Duodenal mucosa (tissue), 2 donors: ENCODE measurements at regions not wholly inside any gene's neighbourhood (a gene's known extent, or its start where the extent isn't known, plus 50 kb on each side); places are given as distances from the start of the nearest gene placed in this dataset.

ENCODE experiments used
- H3K27ac ChIP-seq: one replicate; pipeline ENCODE4 v1.7.0; 2013; ENCODE audit warnings: low read depth, low read length
- H3K27me3 ChIP-seq, 2 donors: one replicate each; pipeline ENCODE4 v1.7.0; 2013; ENCODE audit warnings: low read length in 2 of 2, control low read depth in 1 of 2; ENCODE audit not compliant: insufficient read depth in 2 of 2, control insufficient read depth in 1 of 2
- H3K36me3 ChIP-seq, 2 donors: one replicate each; pipeline ENCODE4 v1.7.0; 2013; ENCODE audit warnings: low read length in 2 of 2, control low read depth in 1 of 2; ENCODE audit not compliant: insufficient read depth in 2 of 2, control insufficient read depth in 1 of 2
- H3K4me1 ChIP-seq, 2 donors: one replicate each; pipeline ENCODE4 v1.7.0; 2013; ENCODE audit warnings: low read length in 2 of 2, control low read depth in 1 of 2; ENCODE audit not compliant: insufficient read depth in 2 of 2, control insufficient read depth in 1 of 2
- H3K4me3 ChIP-seq, 2 donors: one replicate each; pipeline ENCODE4 v1.7.0; 2013; ENCODE audit warnings: low read length in 2 of 2, low read depth in 1 of 2
- H3K9ac ChIP-seq, 2 donors: one replicate each; pipeline ENCODE4 v1.7.0; 2013; ENCODE audit warnings: low read length in 2 of 2, low read depth in 1 of 2
- H3K9me3 ChIP-seq, 2 donors: one replicate each; pipeline ENCODE4 v1.7.0; 2013; ENCODE audit warnings: low read length in 2 of 2, control low read depth in 1 of 2; ENCODE audit not compliant: control insufficient read depth in 1 of 2

GRCh38 chr13:81771951-81772350 is 1431.0 kb upstream of the SPRY2 start:
- Histone ChIP-seq H3K27ac (no peak overlapping the region), H3K4me1 (peaks cover 5 to 21% of the 10 kb centered on the region in 2 donors), H3K9me3 (no peaks in the 10 kb centered on the region), H3K4me3 (no peak overlapping the region), H3K9ac (no peak overlapping the region), H3K36me3 (no peaks in the 10 kb centered on the region), H3K27me3 (no peaks in the 10 kb centered on the region)

GRCh38 chr13:81770868-81771505 is 1430.1 kb upstream of the SPRY2 start:
- no peak overlapping the region for H3K27ac ChIP-seq
- H3K9me3 ChIP-seq, result no peaks in the 10 kb centered on the region
- no peaks in the 10 kb centered on the region for H3K36me3 ChIP-seq
- H3K4me3 ChIP-seq, result no peak overlapping the region
- no peak overlapping the region for H3K9ac ChIP-seq
- peaks cover 5 to 21% of the 10 kb centered on the region in 2 donors for H3K4me1 ChIP-seq
- H3K27me3 ChIP-seq, result no peaks in the 10 kb centered on the region

DNA sequence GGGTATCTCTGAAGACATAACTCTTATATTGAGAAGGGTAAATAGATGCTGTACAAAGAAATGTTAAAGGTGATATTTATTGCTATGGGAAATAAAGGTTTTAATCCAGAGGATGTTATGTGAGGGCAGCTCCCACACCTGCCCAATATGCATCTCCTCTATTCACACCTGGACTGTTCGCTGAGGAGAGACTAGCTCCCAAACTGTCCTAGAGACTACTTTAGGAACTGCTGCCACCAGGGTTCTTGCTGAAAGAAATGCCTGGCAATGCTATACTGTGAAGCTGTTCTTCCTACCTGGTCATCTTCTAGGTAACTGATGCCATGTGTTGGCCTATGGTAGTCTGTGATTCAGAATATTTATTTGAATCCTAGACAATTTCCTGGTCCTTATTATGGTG is 1421.5 kb upstream of the SPRY2 start:
- peaks cover 5 to 8% of the 10 kb centered on the region in 2 donors for H3K9me3 ChIP-seq
- no peaks in the 10 kb centered on the region for H3K4me1 ChIP-seq
- no peak overlapping the region for H3K9ac ChIP-seq
- H3K36me3 ChIP-seq, result no peaks in the 10 kb centered on the region
- H3K27ac ChIP-seq, result no peak overlapping the region
- no peaks in the 10 kb centered on the region for H3K27me3 ChIP-seq
- no peak overlapping the region for H3K4me3 ChIP-seq

- Histone ChIP-seq H3K9ac (no peak overlapping the region), H3K36me3 (no peaks in the 10 kb centered on the region), H3K4me1 (peaks cover 0 to 3% of the 10 kb centered on the region in 2 donors), H3K27ac (no peak overlapping the region), H3K9me3 (peaks cover 5 to 8% of the 10 kb centered on the region in 2 donors), H3K27me3 (no peaks in the 10 kb centered on the region), H3K4me3 (no peak overlapping the region)
Measured at GRCh38 chr13:81760316-81760715, 1419.4 kb upstream of the SPRY2 start.

DNA sequence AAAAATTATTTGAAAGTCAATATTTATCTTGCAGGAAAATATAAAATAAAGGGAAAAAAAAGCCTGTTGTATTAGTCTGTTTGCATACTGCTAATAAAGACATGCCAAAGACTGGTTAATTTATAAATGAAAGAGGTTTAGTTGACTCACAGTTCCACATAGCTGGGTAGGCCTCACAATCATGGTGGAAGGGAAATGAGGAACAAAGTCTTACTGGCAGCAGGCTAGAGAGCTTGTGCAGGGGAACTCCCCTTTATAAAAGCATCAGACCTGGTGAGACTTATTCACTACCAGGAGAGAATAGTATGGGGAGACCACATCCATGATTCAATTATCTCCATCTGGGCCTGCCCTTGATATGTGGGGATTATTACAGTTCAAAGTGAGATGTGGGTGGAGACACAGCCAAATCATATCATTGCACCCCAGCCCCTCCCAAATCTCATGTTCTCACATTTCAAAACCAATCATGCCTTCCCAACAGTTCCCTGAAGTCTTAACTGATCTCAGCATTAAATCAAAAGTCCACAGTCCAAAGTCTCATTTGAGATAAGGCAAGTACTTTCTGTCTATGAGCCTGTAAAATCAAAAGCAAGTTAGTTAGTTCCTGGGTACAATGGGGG is 1416.5 kb upstream of the SPRY2 start:
- Histone ChIP-seq H3K9me3 (peaks cover 5 to 8% of the 10 kb centered on the region in 2 donors), H3K27ac (no peak overlapping the region), H3K4me3 (no peak overlapping the region), H3K9ac (no peak overlapping the region), H3K4me1 (peaks cover 0 to 3% of the 10 kb centered on the region in 2 donors), H3K27me3 (no peaks in the 10 kb centered on the region), H3K36me3 (no peaks in the 10 kb centered on the region)

DNA sequence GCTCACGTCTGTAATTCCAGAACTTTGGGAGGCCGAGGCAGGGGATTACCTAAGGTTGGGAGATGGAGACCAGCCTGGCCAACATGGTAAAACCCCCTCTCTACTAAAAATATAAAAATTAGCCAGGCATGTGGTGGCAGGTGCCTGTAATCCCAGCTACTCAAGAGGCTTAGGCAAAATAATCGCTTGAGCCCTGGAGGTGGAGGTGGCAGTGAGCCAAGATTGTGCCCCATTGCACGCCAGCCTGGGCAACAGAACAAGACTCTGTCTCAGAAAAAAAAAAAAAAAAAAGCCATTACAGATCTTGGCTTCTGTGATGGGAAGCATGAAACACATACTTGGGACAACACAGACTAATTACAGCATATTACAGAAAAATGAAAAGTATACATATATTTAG is 1404.5 kb upstream of the SPRY2 start:
- Histone ChIP-seq H3K9ac (no peak overlapping the region), H3K36me3 (no peaks in the 10 kb centered on the region), H3K9me3 (no peaks in the 10 kb centered on the region), H3K27me3 (no peaks in the 10 kb centered on the region), H3K4me3 (no peak overlapping the region), H3K4me1 (no peaks in the 10 kb centered on the region), H3K27ac (no peak overlapping the region)

- Histone ChIP-seq H3K27ac (no peak overlapping the region), H3K4me1 (no peaks in the 10 kb centered on the region), H3K9me3 (peaks cover 0 to 4% of the 10 kb centered on the region in 2 donors), H3K9ac (no peak overlapping the region), H3K4me3 (no peak overlapping the region), H3K36me3 (no peaks in the 10 kb centered on the region), H3K27me3 (no peaks in the 10 kb centered on the region)
Measured at GRCh38 chr13:81738364-81738763, 1397.4 kb upstream of the SPRY2 start.

GRCh38 chr13:81726037-81726726 is 1385.3 kb upstream of the SPRY2 start:
- no peaks in the 10 kb centered on the region for H3K27me3 ChIP-seq
- H3K27ac ChIP-seq, result no peak overlapping the region
- no peaks in the 10 kb centered on the region for H3K4me1 ChIP-seq
- H3K4me3 ChIP-seq, result no peak overlapping the region
- H3K9ac ChIP-seq, result no peak overlapping the region
- H3K36me3 ChIP-seq, result no peaks in the 10 kb centered on the region
- H3K9me3 ChIP-seq, result no peaks in the 10 kb centered on the region

- no peaks in the 10 kb centered on the region for H3K4me1 ChIP-seq
- H3K4me3 ChIP-seq, result no peak overlapping the region
- no peak overlapping the region for H3K9ac ChIP-seq
- H3K36me3 ChIP-seq, result no peaks in the 10 kb centered on the region
- no peak overlapping the region for H3K27ac ChIP-seq
- H3K9me3 ChIP-seq, result no peaks in the 10 kb centered on the region
- H3K27me3 ChIP-seq, result no peaks in the 10 kb centered on the region
Measured at GRCh38 chr13:81722456-81722855, 1381.5 kb upstream of the SPRY2 start.

DNA sequence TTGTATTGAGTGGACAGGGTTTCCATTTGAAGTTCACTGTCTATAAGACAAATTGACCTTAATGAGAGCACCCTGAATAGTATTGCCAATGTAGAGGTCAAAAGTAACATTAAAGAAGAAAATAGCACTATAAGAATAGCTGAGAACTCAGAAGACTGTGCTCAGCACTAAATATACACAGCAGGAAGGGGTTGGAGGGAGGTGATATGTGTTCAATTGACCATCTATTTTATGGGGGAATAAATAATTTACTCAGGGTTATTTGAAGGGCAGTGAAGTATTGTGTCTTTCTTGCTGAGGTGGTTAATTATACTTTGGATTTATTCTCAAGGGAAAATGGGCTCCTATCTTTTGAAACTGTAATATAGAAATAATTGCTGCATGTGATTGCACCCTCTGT is 1380.5 kb upstream of the SPRY2 start:
- Histone ChIP-seq H3K9me3 (no peaks in the 10 kb centered on the region), H3K4me1 (no peaks in the 10 kb centered on the region), H3K4me3 (no peak overlapping the region), H3K9ac (no peak overlapping the region), H3K27me3 (no peaks in the 10 kb centered on the region), H3K27ac (no peak overlapping the region), H3K36me3 (no peaks in the 10 kb centered on the region)
